Left cardiac atrium (tissue), 4 donors: ENCODE measurements at regions not wholly inside any gene's neighbourhood (a gene's known extent, or its start where the extent isn't known, plus 50 kb on each side); places are given as distances from the start of the nearest gene placed in this dataset.

Source experiments
- ATAC-seq, 2 donors: fragments of 200-7000 bp; cut with Tn5 transposase; one replicate each; pipeline ENCODE4 v1.9.1; 2020; ENCODE audit warnings: mild to moderate bottlenecking in 2 of 2, moderate library complexity in 2 of 2
- DNase-seq: peaks from one replicate; pipeline ENCODE4 v3.0.0-alpha.2; 2020
- intact Hi-C, 2 donors: fragments of 100-400 bp; cut with DNase I; formaldehyde crosslinking; loops; one replicate each; pipeline versions ENCODE4 v1.14.1 to v1.15.1; 2022 to 2023
- donor health status: DM: no; HTN: yes; CAD: no.
- donor health status: DM: no; HTN: yes; CAD: no; lungs with severe emphysema.
- donor health status: DM: yes; HTN: yes; CAD: no.
- donor health status: Dilated cardiomyopathy.

GRCh38 chr4:119939071-119939995 lies 127.3 kb downstream of the MAD2L1 start:
- intact Hi-C loops, result no loop called here
- ATAC-seq, result peak; percentile 81 to 87

GRCh38 chr4:119937746-119938145 lies 128.9 kb downstream of the MAD2L1 start:
- ATAC-seq, result no peak
- no peak for DNase-seq
- intact Hi-C loops, result no loop called here

More at GRCh38 chr4:119939071-119939995, 127.3 kb downstream of the MAD2L1 start:
- DNase-seq, result no peak

- DNase-seq (no peak), ATAC-seq (no peak)
- intact Hi-C loops, result no loop called here
These were observed 133.0 kb downstream of the MAD2L1 start for GRCh38 chr4:119933606-119934005.

GRCh38 chr4:119932277-119932676 lies 134.4 kb downstream of the MAD2L1 start:
- no peak for DNase-seq
- no peak for ATAC-seq
- intact Hi-C loops, result no loop called here

- ATAC-seq (no peak), DNase-seq (no peak)
- intact Hi-C loops, result no loop called here
These were observed 136.1 kb downstream of the MAD2L1 start for GRCh38 chr4:119930546-119930945.

GRCh38 chr4:119921830-119922229 lies 144.8 kb downstream of the MAD2L1 start:
- ATAC-seq (no peak), DNase-seq (no peak)
- intact Hi-C loops, result no loop called here

- ATAC-seq, result no peak
- intact Hi-C loops, result no loop called here
- no peak for DNase-seq
These were observed 160.4 kb downstream of the MAD2L1 start for GRCh38 chr4:119906277-119906676.

- intact Hi-C loops, result no loop called here
- DNase-seq (no peak), ATAC-seq (no peak)
These were observed 168.4 kb downstream of the MAD2L1 start for GRCh38 chr4:119898211-119898610.

GRCh38 chr4:119897260-119897659 lies 169.4 kb downstream of the MAD2L1 start:
- no peak for DNase-seq
- intact Hi-C loops, result no loop called here
- ATAC-seq, result no peak

GRCh38 chr4:119894650-119895208 lies 171.9 kb downstream of the MAD2L1 start:
- intact Hi-C loops, result no loop called here
- no peak for ATAC-seq
- no peak for DNase-seq

- no peak for DNase-seq
- intact Hi-C loops, result no loop called here
- ATAC-seq, result no peak
These were observed 192.8 kb downstream of the MAD2L1 start for GRCh38 chr4:119873794-119874325.

- intact Hi-C loops, result no loop called here
- DNase-seq (no peak), ATAC-seq (no peak)
These were observed 193.5 kb downstream of the MAD2L1 start for GRCh38 chr4:119873132-119873531.

GRCh38 chr4:119872371-119873016 lies 194.2 kb downstream of the MAD2L1 start:
- intact Hi-C loops, result no loop called here
- no peak for ATAC-seq
- no peak for DNase-seq

GRCh38 chr4:119870856-119871255 lies 195.8 kb downstream of the MAD2L1 start:
- intact Hi-C loops, result no loop called here
- DNase-seq (no peak), ATAC-seq (no peak)

GRCh38 chr4:119865789-119866188 lies 200.9 kb downstream of the MAD2L1 start:
- ATAC-seq (no peak), DNase-seq (no peak)
- intact Hi-C loops, result no loop called here

- DNase-seq (no peak), ATAC-seq (no peak)
- intact Hi-C loops, result no loop called here
These were observed 201.3 kb downstream of the MAD2L1 start for GRCh38 chr4:119865389-119865788.

GRCh38 chr4:119861731-119862130 lies 204.9 kb downstream of the MAD2L1 start:
- no peak for ATAC-seq
- intact Hi-C loops, result no loop called here
- no peak for DNase-seq

- no peak for DNase-seq
- no peak for ATAC-seq
- intact Hi-C loops, result no loop called here
These were observed 208.5 kb downstream of the MAD2L1 start for GRCh38 chr4:119858176-119858575.

- intact Hi-C loops, result no loop called here
- no peak for DNase-seq
- ATAC-seq, result no peak
These were observed 212.3 kb downstream of the MAD2L1 start for GRCh38 chr4:119854364-119854763.

- intact Hi-C loops, result no loop called here
- no peak for ATAC-seq
These were observed 215.0 kb downstream of the MAD2L1 start for GRCh38 chr4:119851649-119852048.

More at GRCh38 chr4:119851649-119852048, 215.0 kb downstream of the MAD2L1 start:
- no peak for DNase-seq
